Liver (tissue), 8 donors: ENCODE measurements at regions not wholly inside any gene's neighbourhood (a gene's known extent, or its start where the extent isn't known, plus 50 kb on each side); places are given as distances from the start of the nearest gene placed in this dataset.

Source experiments
- DNase-seq: peaks from one replicate; pipeline ENCODE4 v3.0.0-alpha.2; 2017; ENCODE audit warnings: low spot score
- H3K27ac ChIP-seq, 2 donors: one replicate each; pipeline ENCODE4 v1.7.0; 2013; ENCODE audit warnings: inconsistent platforms in 2 of 2, low read length in 2 of 2, control low read depth in 1 of 2, low read depth in 1 of 2, mild to moderate bottlenecking in 1 of 2
- H3K27me3 ChIP-seq, 4 donors: one replicate each; pipeline versions ENCODE4 v1.6.1 to v1.7.0; 2013; ENCODE audit warnings: low read length in 3 of 4, inconsistent platforms in 1 of 4, mild to moderate bottlenecking in 1 of 4, moderate library complexity in 1 of 4; ENCODE audit not compliant: control insufficient read depth in 4 of 4, insufficient read depth in 4 of 4
- H3K36me3 ChIP-seq, 4 donors: one replicate each; pipeline versions ENCODE4 v1.6.1 to v1.7.0; 2013; ENCODE audit warnings: low read length in 3 of 4, mild to moderate bottlenecking in 3 of 4, low read depth in 1 of 4, moderate library complexity in 1 of 4; ENCODE audit not compliant: control insufficient read depth in 4 of 4, insufficient read depth in 3 of 4
- H3K4me1 ChIP-seq, 4 donors: one replicate each; pipeline versions ENCODE4 v1.6.1 to v1.7.0; 2013; ENCODE audit warnings: low read length in 3 of 4, mild to moderate bottlenecking in 3 of 4, moderate library complexity in 1 of 4; ENCODE audit not compliant: control insufficient read depth in 4 of 4, insufficient read depth in 4 of 4
- H3K4me3 ChIP-seq, 3 donors: one replicate each; pipeline versions ENCODE4 v1.6.1 to v1.7.0; 2013; ENCODE audit warnings: low read length in 3 of 3, control low read depth in 1 of 3, low read depth in 1 of 3, mild to moderate bottlenecking in 1 of 3
- H3K9ac ChIP-seq, 2 donors: one replicate each; pipeline ENCODE4 v1.7.0; 2013; ENCODE audit warnings: low read length in 2 of 2, mild to moderate bottlenecking in 2 of 2, moderate library complexity in 2 of 2, control low read depth in 1 of 2, low read depth in 1 of 2
- H3K9me3 ChIP-seq, 4 donors: one replicate each; pipeline versions ENCODE4 v1.6.1 to v1.7.0; 2013; ENCODE audit warnings: low read length in 3 of 4; ENCODE audit not compliant: control insufficient read depth in 4 of 4
- FOXA1 ChIP-seq: IDR thresholded peaks from 2 replicates; pipeline ENCODE4 v1.6.1; 2016; ENCODE audit warnings: antibody characterized with exemption
- HNF4A ChIP-seq, 2 donors: conservative IDR thresholded peaks; 2 replicates each; pipeline ENCODE4 v1.6.1; 2016; ENCODE audit warnings: antibody characterized with exemption in 2 of 2, mild to moderate bottlenecking in 2 of 2
- HNF4G ChIP-seq: IDR thresholded peaks from 2 replicates; pipeline ENCODE4 v1.6.1; 2016; ENCODE audit warnings: antibody characterized with exemption
- NR2F2 ChIP-seq: IDR thresholded peaks from 2 replicates; pipeline ENCODE4 v1.6.1; 2016; ENCODE audit warnings: antibody characterized with exemption
- RAD21 ChIP-seq, 2 donors: IDR thresholded peaks; 2 replicates each; pipeline ENCODE4 v1.6.1; 2016; ENCODE audit warnings: antibody characterized with exemption in 2 of 2, mild to moderate bottlenecking in 2 of 2
- RXRA ChIP-seq, 2 donors: IDR thresholded peaks; 2 replicates each; pipeline ENCODE4 v1.6.1; 2017 to 2018; ENCODE audit warnings: antibody characterized with exemption in 2 of 2, mild to moderate bottlenecking in 1 of 2
- SP1 ChIP-seq: IDR thresholded peaks from 2 replicates; pipeline ENCODE4 v1.6.1; 2018; ENCODE audit warnings: antibody characterized with exemption, mild to moderate bottlenecking
- TAF1 ChIP-seq: conservative IDR thresholded peaks from 2 replicates; pipeline ENCODE4 v1.6.1; 2016; ENCODE audit warnings: antibody characterized with exemption, mild to moderate bottlenecking
- YY1 ChIP-seq: IDR thresholded peaks from 2 replicates; pipeline ENCODE4 v1.6.1; 2016; ENCODE audit warnings: antibody characterized with exemption, mild to moderate bottlenecking
- ZBTB33 ChIP-seq: IDR thresholded peaks from 2 replicates; pipeline ENCODE4 v1.6.1; 2016; ENCODE audit warnings: antibody characterized with exemption
- WGBS: extraction: QIAGEN DNeasy Blood & Tissue Kit; methylation state at CpG from one replicate; pipeline ENCODE4 v1.1.7; 2013; 5-methylcytosine and 5-hydroxymethylcytosine counted together
- TF ChIP-seq, protein P1 (sequence below): IDR thresholded peaks from 2 replicates; pipeline ENCODE4 v1.6.1; 2016; ENCODE audit warnings: antibody characterized with exemption
- TF ChIP-seq, protein P2 (sequence below): fragments of 150-350 bp; IDR thresholded peaks from 2 replicates; pipeline ENCODE4 v1.5.1; 2017; ENCODE audit warnings: improper control_type of control experiment, low read depth, low read length; ENCODE audit not compliant: missing input control
- donor health status: healthy.
- donor health status: healthy.
- donor health status: healthy.
- donor health status: healthy.
- donor health status: healthy.

- no peaks in the 10 kb centered on the region for H3K4me1 ChIP-seq
- DNase-seq, result no peak
Observed at GRCh38 chr2:55119711-55120487, 69.6 kb upstream of the RTN4 start.

GRCh38 chr2:55118643-55119083, 68.4 kb upstream of the RTN4 start:
- H3K36me3 ChIP-seq, result no peaks in the 10 kb centered on the region
- no peaks in the 10 kb centered on the region for H3K4me1 ChIP-seq
- no peak overlapping the region for H3K27ac ChIP-seq
- H3K4me3 ChIP-seq, result no peak overlapping the region
- no peak for DNase-seq
- no peaks in the 10 kb centered on the region for H3K9me3 ChIP-seq
- TF ChIP-seq YY1 (no peak), FOXA1 (no peak), SP1 (no peak), TAF1 (no peak), NR2F2 (no peak), RXRA (IDR thresholded peaks at IDR 0.05) (no peak), HNF4A (conservative IDR thresholded peaks at IDR 0.05) (no peak), RAD21 (IDR thresholded peaks at IDR 0.05) (no peak)
- TF ChIP-seq, protein P1, sequence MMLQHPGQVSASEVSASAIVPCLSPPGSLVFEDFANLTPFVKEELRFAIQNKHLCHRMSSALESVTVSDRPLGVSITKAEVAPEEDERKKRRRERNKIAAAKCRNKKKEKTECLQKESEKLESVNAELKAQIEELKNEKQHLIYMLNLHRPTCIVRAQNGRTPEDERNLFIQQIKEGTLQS, result no peak
- 45% methylated on average over 3 of the region's 3 CpGs for WGBS
- no peaks in the 10 kb centered on the region for H3K27me3 ChIP-seq
- no peak overlapping the region for H3K9ac ChIP-seq

More at GRCh38 chr2:55119711-55120487, 69.6 kb upstream of the RTN4 start:
- Histone ChIP-seq H3K27ac (no peak overlapping the region), H3K9ac (no peak overlapping the region), H3K27me3 (no peaks in the 10 kb centered on the region), H3K4me3 (no peak overlapping the region), H3K36me3 (no peaks in the 10 kb centered on the region), H3K9me3 (no peaks in the 10 kb centered on the region)
- 86% methylated on average over 10 of the region's 10 CpGs for WGBS
- TF ChIP-seq YY1 (no peak), FOXA1 (no peak), RXRA (IDR thresholded peaks at IDR 0.05) (no peak), HNF4G (no peak), RAD21 (IDR thresholded peaks at IDR 0.05) (no peak)
- TF ChIP-seq, protein P2, sequence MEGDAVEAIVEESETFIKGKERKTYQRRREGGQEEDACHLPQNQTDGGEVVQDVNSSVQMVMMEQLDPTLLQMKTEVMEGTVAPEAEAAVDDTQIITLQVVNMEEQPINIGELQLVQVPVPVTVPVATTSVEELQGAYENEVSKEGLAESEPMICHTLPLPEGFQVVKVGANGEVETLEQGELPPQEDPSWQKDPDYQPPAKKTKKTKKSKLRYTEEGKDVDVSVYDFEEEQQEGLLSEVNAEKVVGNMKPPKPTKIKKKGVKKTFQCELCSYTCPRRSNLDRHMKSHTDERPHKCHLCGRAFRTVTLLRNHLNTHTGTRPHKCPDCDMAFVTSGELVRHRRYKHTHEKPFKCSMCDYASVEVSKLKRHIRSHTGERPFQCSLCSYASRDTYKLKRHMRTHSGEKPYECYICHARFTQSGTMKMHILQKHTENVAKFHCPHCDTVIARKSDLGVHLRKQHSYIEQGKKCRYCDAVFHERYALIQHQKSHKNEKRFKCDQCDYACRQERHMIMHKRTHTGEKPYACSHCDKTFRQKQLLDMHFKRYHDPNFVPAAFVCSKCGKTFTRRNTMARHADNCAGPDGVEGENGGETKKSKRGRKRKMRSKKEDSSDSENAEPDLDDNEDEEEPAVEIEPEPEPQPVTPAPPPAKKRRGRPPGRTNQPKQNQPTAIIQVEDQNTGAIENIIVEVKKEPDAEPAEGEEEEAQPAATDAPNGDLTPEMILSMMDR, result no peak
- TF ChIP-seq, protein P1, result no peak

DNA sequence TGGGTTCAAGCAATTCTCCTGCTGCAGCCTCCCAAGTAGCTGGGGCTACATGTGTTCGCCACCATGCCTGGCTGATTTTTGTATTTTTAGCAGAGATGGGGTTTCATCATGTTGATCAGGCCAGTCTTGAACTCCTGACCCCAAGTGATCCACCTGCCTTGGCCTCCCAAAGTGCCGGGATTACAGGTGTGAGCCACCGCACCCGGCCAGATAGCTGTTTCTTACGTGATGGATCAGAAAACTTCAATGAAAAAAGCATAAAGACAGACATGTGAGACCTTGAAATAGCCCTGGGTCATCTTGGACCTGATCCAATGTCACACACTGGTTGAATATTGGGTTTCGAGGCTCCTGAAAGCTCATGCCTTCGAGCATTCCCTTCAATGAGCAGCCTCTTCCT, 66.7 kb upstream of the RTN4 start:
- no peak for DNase-seq
- H3K9me3 ChIP-seq, result no peaks in the 10 kb centered on the region
- H3K27ac ChIP-seq, result no peak overlapping the region
- no peaks in the 10 kb centered on the region for H3K27me3 ChIP-seq
- H3K4me1 ChIP-seq, result no peaks in the 10 kb centered on the region
- WGBS, result 95% methylated on average over 7 of the region's 7 CpGs
- no peak overlapping the region for H3K9ac ChIP-seq
- TF ChIP-seq ZBTB33, result no peak
- H3K4me3 ChIP-seq, result no peak overlapping the region
- no peaks in the 10 kb centered on the region for H3K36me3 ChIP-seq
